RWPE2 (cell line): ENCODE measurements at regions not wholly inside any gene's neighbourhood (a gene's known extent, or its start where the extent isn't known, plus 50 kb on each side); places are given as distances from the start of the nearest gene placed in this dataset.
A peak's percentile ranks its signal among the peaks of the same experiment; 100 is the strongest.
"Not testable (repeated sequence)": the region's sequence is repeated elsewhere in the genome, so short reads cannot be mapped to it uniquely, and the experiment has no call there.

Source experiments
- ATAC-seq: fragments of 200-7000 bp; cut with Tn5 transposase; 3 replicates; pipeline ENCODE4 v1.9.1; 2021; ENCODE audit warnings: low read depth
- DNase-seq: peaks from one replicate; pipeline ENCODE4 v3.0.0-alpha.2; 2020; ENCODE audit warnings: low spot score
- H3K27ac ChIP-seq: fragments of 450-650 bp; 2 replicates; pipeline ENCODE4 v1.5.1; 2017; ENCODE audit warnings: mild to moderate bottlenecking; ENCODE audit not compliant: poor library complexity, severe bottlenecking
- H3K27me3 ChIP-seq: fragments of 250-450 bp; sonication (Bioruptor Pico); 2 replicates; pipeline ENCODE4 v1.5.1; 2021; ENCODE audit warnings: mild to moderate bottlenecking, moderate library complexity; ENCODE audit not compliant: insufficient read depth, poor library complexity, severe bottlenecking
- H3K36me3 ChIP-seq: fragments of 250-450 bp; sonication (Bioruptor Pico); 2 replicates; pipeline ENCODE4 v1.5.1; 2020; ENCODE audit warnings: low read depth, mild to moderate bottlenecking, moderate library complexity
- H3K4me1 ChIP-seq: fragments of 250-450 bp; sonication (Bioruptor Pico); 2 replicates; pipeline ENCODE4 v1.5.1; 2021; ENCODE audit warnings: mild to moderate bottlenecking, moderate library complexity; ENCODE audit not compliant: insufficient read depth, poor library complexity, severe bottlenecking
- H3K4me3 ChIP-seq: fragments of 250-450 bp; sonication (Bioruptor Pico); 2 replicates; pipeline ENCODE4 v1.5.1; 2021; ENCODE audit warnings: mild to moderate bottlenecking, moderate library complexity; ENCODE audit not compliant: severe bottlenecking
- H3K9me3 ChIP-seq: fragments of 250-450 bp; sonication (Bioruptor Pico); 2 replicates; pipeline ENCODE4 v1.5.1; 2021; ENCODE audit warnings: mild to moderate bottlenecking, moderate library complexity; ENCODE audit not compliant: severe bottlenecking
- CTCF ChIP-seq: fragments of 450-650 bp; IDR thresholded peaks from one replicate; pipeline ENCODE4 v1.5.1; 2017; ENCODE audit warnings: mild to moderate bottlenecking, moderate library complexity; ENCODE audit not compliant: poor library complexity, severe bottlenecking

DNA sequence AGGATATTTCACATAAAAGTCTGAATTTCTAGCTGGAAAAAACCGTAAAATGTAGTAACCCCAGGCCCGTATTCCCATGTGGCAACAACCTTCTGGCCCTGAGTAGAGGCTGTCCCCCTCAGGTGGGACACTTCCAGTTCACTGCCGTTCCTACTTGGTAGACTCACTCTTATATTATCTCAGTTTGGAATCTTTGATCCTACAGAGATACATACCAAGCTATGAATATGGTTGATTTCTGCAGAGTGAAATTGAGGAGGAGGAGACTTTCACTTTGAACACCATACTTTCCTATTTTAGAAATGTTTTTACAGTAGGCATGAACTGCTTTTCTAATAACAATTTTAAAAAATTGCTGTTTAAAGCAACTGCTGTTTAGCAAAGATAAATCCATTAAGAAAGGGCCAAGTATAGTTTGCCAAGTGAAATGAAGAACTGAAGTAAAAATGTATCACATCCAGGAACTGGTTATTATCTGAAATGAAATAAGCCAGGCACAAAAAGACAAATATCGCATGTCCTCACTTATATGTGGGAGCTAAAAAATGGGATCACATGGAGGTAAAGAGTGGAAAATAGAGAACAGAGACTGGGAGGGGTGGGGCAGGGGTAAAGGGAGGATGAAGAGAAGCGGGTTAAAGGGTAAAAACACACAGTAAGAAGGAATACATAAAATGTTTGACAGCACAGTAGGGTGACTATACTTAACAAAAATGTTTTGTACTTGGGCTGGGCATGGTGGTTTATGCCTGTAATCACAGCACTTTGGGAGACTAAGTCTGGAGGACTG lies 92.8 kb upstream of the METAP2 start:
- H3K4me3 ChIP-seq, result no peak overlapping the region
- no peak for TF ChIP-seq CTCF
- H3K27ac ChIP-seq, result no peak overlapping the region
- H3K4me1 ChIP-seq, result peaks cover 9% of the 10 kb centered on the region
- no peaks in the 10 kb centered on the region for H3K36me3 ChIP-seq
- no peaks in the 10 kb centered on the region for H3K27me3 ChIP-seq
- DNase-seq (no peak), ATAC-seq (peak; percentile 31; the same call in 1 of the 3 replicates)
- H3K9me3 ChIP-seq, result no peaks in the 10 kb centered on the region

DNA sequence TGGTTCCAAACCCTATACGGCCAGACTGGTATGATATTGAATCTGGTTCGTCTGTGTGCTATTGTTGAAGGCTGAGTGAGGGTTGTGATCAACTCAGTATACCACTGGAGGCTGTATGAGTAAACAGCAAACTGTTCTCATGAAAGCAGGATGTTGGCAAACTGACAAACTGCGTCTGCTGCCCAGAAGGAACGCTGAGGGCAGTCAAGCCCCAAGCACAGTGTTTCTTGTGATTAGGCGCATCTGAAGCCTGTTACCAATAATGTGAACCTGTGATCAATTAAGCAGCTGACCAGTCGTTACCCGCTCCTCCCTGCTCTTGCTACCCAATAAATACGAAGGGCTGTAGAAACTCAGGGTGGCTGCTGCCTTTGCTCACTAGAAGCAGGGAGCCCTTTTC lies 90.0 kb upstream of the METAP2 start:
- H3K27ac ChIP-seq, H3K4me3 ChIP-seq, DNase-seq, H3K27me3 ChIP-seq, H3K4me1 ChIP-seq, H3K9me3 ChIP-seq, H3K36me3 ChIP-seq: not testable (repeated sequence)
- peak; percentile 59; the same call in 2 of the 3 replicates for ATAC-seq

DNA sequence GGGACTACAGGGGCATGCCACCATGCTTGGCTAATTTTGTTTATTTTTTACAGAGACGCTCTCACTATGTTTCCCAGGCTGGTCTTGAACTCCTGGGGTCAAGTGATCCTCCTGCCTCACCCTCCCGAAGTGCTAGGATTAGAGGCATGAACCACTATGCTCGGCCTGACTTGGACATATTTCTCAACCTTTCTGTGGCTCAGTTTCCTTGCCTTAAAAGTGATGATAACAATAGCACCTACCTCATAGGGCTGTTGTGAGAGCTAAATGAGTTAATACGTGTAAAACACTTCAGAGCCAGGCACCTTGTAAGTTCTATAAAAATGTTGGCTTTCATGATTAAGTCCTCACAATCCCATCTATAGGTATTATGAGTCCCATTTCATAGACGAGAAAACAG lies 89.2 kb upstream of the METAP2 start:
- TF ChIP-seq CTCF, result no peak
- Histone ChIP-seq H3K27me3 (no peaks in the 10 kb centered on the region), H3K4me1 (peaks cover 10% of the 10 kb centered on the region), H3K27ac (no peak overlapping the region), H3K4me3 (no peak overlapping the region), H3K9me3 (no peaks in the 10 kb centered on the region), H3K36me3 (no peaks in the 10 kb centered on the region)
- ATAC-seq (no peak), DNase-seq (no peak)

DNA sequence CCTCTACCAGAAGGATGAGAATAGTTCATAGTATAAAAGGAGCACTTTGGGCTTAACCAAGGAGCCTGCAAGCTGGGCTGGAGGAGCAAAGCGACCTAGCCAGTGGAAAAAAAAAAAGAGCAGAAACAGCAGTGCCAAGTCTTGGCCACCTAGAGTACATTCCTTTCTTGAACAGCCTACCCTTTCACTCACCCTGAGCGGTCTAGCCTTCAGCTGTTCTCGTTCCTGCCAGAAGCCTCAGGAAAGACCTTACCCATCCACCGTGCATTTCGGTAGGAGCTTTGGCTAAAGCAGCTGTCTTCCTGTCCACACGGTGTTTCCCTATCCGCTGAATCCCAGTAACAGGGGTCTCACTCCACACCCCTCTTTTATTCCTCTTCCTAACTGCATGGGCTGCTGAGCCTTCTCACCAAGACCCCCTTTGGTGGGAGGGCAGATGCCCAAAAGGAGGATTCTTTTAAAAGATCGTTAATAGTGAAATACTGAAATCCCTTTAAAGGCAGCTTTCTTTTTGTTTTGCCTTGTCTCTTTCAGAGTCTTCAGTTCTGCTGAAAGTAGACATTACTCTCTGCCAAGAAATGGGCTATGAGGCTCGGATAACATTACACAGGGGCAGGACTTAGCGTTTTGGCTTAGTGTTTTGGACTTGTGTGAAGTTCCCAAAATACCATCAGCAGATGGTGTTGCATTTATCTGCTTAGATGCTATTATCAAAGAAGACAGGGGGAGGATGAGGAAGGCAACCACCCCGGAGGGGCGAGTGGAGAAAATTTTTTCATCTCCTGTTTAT lies 88.5 kb upstream of the METAP2 start:
- Histone ChIP-seq H3K27me3 (no peaks in the 10 kb centered on the region), H3K4me1 (peaks cover 10% of the 10 kb centered on the region), H3K9me3 (no peaks in the 10 kb centered on the region), H3K36me3 (no peaks in the 10 kb centered on the region), H3K4me3 (no peak overlapping the region), H3K27ac (no peak overlapping the region)
- ATAC-seq (peak; percentile 67), DNase-seq (no peak)
- no peak for TF ChIP-seq CTCF

GRCh38 chr12:95386051-95386450 lies 87.9 kb upstream of the METAP2 start:
- no peak overlapping the region for H3K27ac ChIP-seq
- H3K4me3 ChIP-seq, result no peak overlapping the region
- H3K4me1 ChIP-seq, result peaks cover 10% of the 10 kb centered on the region
- DNase-seq (no peak), ATAC-seq (no peak)
- no peak for TF ChIP-seq CTCF
- H3K9me3 ChIP-seq, result no peaks in the 10 kb centered on the region
- H3K27me3 ChIP-seq, result no peaks in the 10 kb centered on the region
- H3K36me3 ChIP-seq, result no peaks in the 10 kb centered on the region

DNA sequence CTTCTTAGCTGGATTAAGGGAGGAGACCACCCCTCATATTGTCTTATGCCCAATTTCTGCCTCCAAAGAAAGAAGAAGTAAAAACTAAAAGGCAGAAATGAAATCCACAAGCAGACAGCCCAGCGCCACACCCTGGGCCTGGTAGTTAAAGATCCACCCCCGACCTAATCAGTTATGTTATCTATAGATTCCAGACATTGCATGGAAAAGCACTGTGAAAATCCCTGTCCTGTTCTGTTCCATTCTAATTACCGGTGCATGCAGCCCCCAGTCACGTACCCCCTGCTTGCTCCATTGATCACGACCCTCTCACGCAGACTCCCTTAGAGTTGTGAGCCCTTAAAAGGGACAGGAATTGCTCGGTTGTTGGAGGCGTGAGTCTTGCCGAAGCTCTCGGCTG lies 85.7 kb upstream of the METAP2 start:
- not testable (repeated sequence) for ATAC-seq, H3K9me3 ChIP-seq

More for the DNA sequence above, 85.7 kb upstream of the METAP2 start:
- H3K4me1 ChIP-seq, H3K4me3 ChIP-seq, H3K27ac ChIP-seq, DNase-seq, H3K27me3 ChIP-seq, H3K36me3 ChIP-seq: not testable (repeated sequence)
